BLaER1 (cell line): ENCODE measurements at regions not wholly inside any gene's neighbourhood (a gene's known extent, or its start where the extent isn't known, plus 50 kb on each side); places are given as distances from the start of the nearest gene placed in this dataset.
"Not testable (repeated sequence)": the region's sequence is repeated elsewhere in the genome, so short reads cannot be mapped to it uniquely, and the experiment has no call there.

Source experiments
- H3K27ac ChIP-seq: shearing (Covaris generic); formaldehyde crosslinking; 2 replicates; pipeline ENCODE4 v1.8.1; 2022
- H3K27me3 ChIP-seq: shearing (Covaris generic); formaldehyde crosslinking; 2 replicates; pipeline ENCODE4 v1.8.1; 2022
- H3K36me3 ChIP-seq: shearing (Covaris generic); formaldehyde crosslinking; 2 replicates; pipeline ENCODE4 v1.8.1; 2022
- H3K4me1 ChIP-seq: shearing (Covaris generic); formaldehyde crosslinking; 2 replicates; pipeline ENCODE4 v1.8.1; 2022
- H3K4me2 ChIP-seq: shearing (Covaris generic); formaldehyde crosslinking; 2 replicates; pipeline ENCODE4 v1.8.1; 2022
- H3K4me3 ChIP-seq: shearing (Covaris generic); formaldehyde crosslinking; 2 replicates; pipeline ENCODE4 v1.8.1; 2022
- H3K9ac ChIP-seq: shearing (Covaris generic); formaldehyde crosslinking; 2 replicates; pipeline ENCODE4 v1.8.1; 2022
- H3K9me3 ChIP-seq: shearing (Covaris generic); formaldehyde crosslinking; 2 replicates; pipeline ENCODE4 v1.8.1; 2022
- H4K20me1 ChIP-seq: shearing (Covaris generic); formaldehyde crosslinking; 2 replicates; pipeline ENCODE4 v1.8.1; 2022
- Cebpa-rat ChIP-seq: shearing (Covaris generic); IDR thresholded peaks from 2 replicates; pipeline ENCODE4 v1.8.1; 2022

- Histone ChIP-seq H3K36me3 (no peaks in the 10 kb centered on the region), H3K4me3 (no peak overlapping the region), H4K20me1 (no peaks in the 10 kb centered on the region), H3K27me3 (no peaks in the 10 kb centered on the region), H3K27ac (no peak overlapping the region), H3K9ac (no peak overlapping the region), H3K9me3 (no peaks in the 10 kb centered on the region), H3K4me1 (no peaks in the 10 kb centered on the region), H3K4me2 (no peak overlapping the region)
- TF ChIP-seq Cebpa-rat = no peak
Measured at GRCh38 chrX:104400387-104400786, 145.7 kb upstream of the ESX1 start.

- Histone ChIP-seq H3K4me1 (no peaks in the 10 kb centered on the region), H3K9me3 (no peaks in the 10 kb centered on the region), H3K27ac (no peak overlapping the region), H4K20me1 (no peaks in the 10 kb centered on the region), H3K36me3 (no peaks in the 10 kb centered on the region), H3K4me3 (no peak overlapping the region), H3K27me3 (no peaks in the 10 kb centered on the region), H3K4me2 (no peak overlapping the region), H3K9ac (no peak overlapping the region)
- no peak for TF ChIP-seq Cebpa-rat
Measured at GRCh38 chrX:104392350-104392749, 137.6 kb upstream of the ESX1 start.

- Histone ChIP-seq H3K4me2 (no peak overlapping the region), H3K36me3 (no peaks in the 10 kb centered on the region), H3K27me3 (no peaks in the 10 kb centered on the region), H3K4me1 (0 out of 2 replicates have a peak, but pooled peaks cover 4% of the 10 kb centered on the region), H4K20me1 (no peaks in the 10 kb centered on the region), H3K27ac (no peak overlapping the region), H3K9ac (no peak overlapping the region), H3K9me3 (no peaks in the 10 kb centered on the region), H3K4me3 (no peak overlapping the region)
- TF ChIP-seq Cebpa-rat = no peak
Measured at GRCh38 chrX:104391906-104392305, 137.2 kb upstream of the ESX1 start.

- no peaks in the 10 kb centered on the region for H3K27me3 ChIP-seq
- H3K27ac ChIP-seq = no peak overlapping the region
- H3K4me1 ChIP-seq = no peaks in the 10 kb centered on the region
- no peaks in the 10 kb centered on the region for H3K36me3 ChIP-seq
- H3K9me3 ChIP-seq = no peaks in the 10 kb centered on the region
- no peak overlapping the region for H3K4me2 ChIP-seq
- H4K20me1 ChIP-seq = no peaks in the 10 kb centered on the region
- no peak overlapping the region for H3K9ac ChIP-seq
- H3K4me3 ChIP-seq = no peak overlapping the region
- no peak for TF ChIP-seq Cebpa-rat
Measured at GRCh38 chrX:104376937-104377336, 122.2 kb upstream of the ESX1 start.

GRCh38 chrX:104372547-104372946 is 117.8 kb upstream of the ESX1 start:
- no peak for TF ChIP-seq Cebpa-rat
- Histone ChIP-seq H3K4me2 (no peak overlapping the region), H3K36me3 (no peaks in the 10 kb centered on the region), H3K27ac (no peak overlapping the region), H3K9ac (no peak overlapping the region), H3K4me1 (peaks cover 9% of the 10 kb centered on the region; the same call in 1 of the 2 replicates), H4K20me1 (no peaks in the 10 kb centered on the region), H3K27me3 (no peaks in the 10 kb centered on the region), H3K4me3 (no peak overlapping the region), H3K9me3 (no peaks in the 10 kb centered on the region)

GRCh38 chrX:104370089-104370488 is 115.4 kb upstream of the ESX1 start:
- H3K27me3 ChIP-seq = no peaks in the 10 kb centered on the region
- H3K4me3 ChIP-seq = no peak overlapping the region
- H3K9ac ChIP-seq = no peak overlapping the region
- H3K4me1 ChIP-seq = peaks cover 9% of the 10 kb centered on the region; the same call in 1 of the 2 replicates
- no peaks in the 10 kb centered on the region for H4K20me1 ChIP-seq
- H3K4me2 ChIP-seq = no peak overlapping the region
- H3K36me3 ChIP-seq = no peaks in the 10 kb centered on the region
- no peaks in the 10 kb centered on the region for H3K9me3 ChIP-seq
- no peak overlapping the region for H3K27ac ChIP-seq
- no peak for TF ChIP-seq Cebpa-rat

GRCh38 chrX:104360774-104361173 is 106.0 kb upstream of the ESX1 start:
- not testable (repeated sequence) for H3K36me3 ChIP-seq, H4K20me1 ChIP-seq, H3K27ac ChIP-seq, H3K4me2 ChIP-seq, H3K27me3 ChIP-seq, H3K4me1 ChIP-seq, H3K9me3 ChIP-seq, H3K4me3 ChIP-seq, H3K9ac ChIP-seq

- H3K4me3 ChIP-seq = no peak overlapping the region
- no peak overlapping the region for H3K9ac ChIP-seq
- TF ChIP-seq Cebpa-rat = no peak
- H3K27me3 ChIP-seq = no peaks in the 10 kb centered on the region
- H3K9me3 ChIP-seq = no peaks in the 10 kb centered on the region
- no peak overlapping the region for H3K27ac ChIP-seq
- H3K4me1 ChIP-seq = no peaks in the 10 kb centered on the region
- no peaks in the 10 kb centered on the region for H3K36me3 ChIP-seq
- no peaks in the 10 kb centered on the region for H4K20me1 ChIP-seq
- no peak overlapping the region for H3K4me2 ChIP-seq
Measured at GRCh38 chrX:104359124-104359523, 104.4 kb upstream of the ESX1 start.

- Histone ChIP-seq H3K4me3 (no peak overlapping the region), H3K27ac (no peak overlapping the region), H3K36me3 (no peaks in the 10 kb centered on the region), H3K27me3 (no peaks in the 10 kb centered on the region), H3K4me2 (no peak overlapping the region), H3K9ac (no peak overlapping the region), H3K9me3 (no peaks in the 10 kb centered on the region), H3K4me1 (no peaks in the 10 kb centered on the region), H4K20me1 (no peaks in the 10 kb centered on the region)
- no peak for TF ChIP-seq Cebpa-rat
Measured at GRCh38 chrX:104351173-104351769, 96.5 kb upstream of the ESX1 start.

- no peak for TF ChIP-seq Cebpa-rat
- Histone ChIP-seq H3K4me1 (no peaks in the 10 kb centered on the region), H3K36me3 (no peaks in the 10 kb centered on the region), H4K20me1 (no peaks in the 10 kb centered on the region), H3K27ac (no peak overlapping the region), H3K4me2 (no peak overlapping the region), H3K4me3 (no peak overlapping the region), H3K9ac (no peak overlapping the region), H3K9me3 (no peaks in the 10 kb centered on the region), H3K27me3 (no peaks in the 10 kb centered on the region)
Measured at GRCh38 chrX:104347860-104348259, 93.1 kb upstream of the ESX1 start.
